ENCODE measurements at regions not wholly inside any gene's neighbourhood (a gene's known extent, or its start where the extent isn't known, plus 50 kb on each side); places are given as distances from the start of the nearest gene placed in this dataset.

GRCh38 chr2:108128249-108128648, 111.5 kb upstream of the SULT1C3 start (continued):
- TF ChIP-seq CTCF (conservative IDR thresholded peaks at IDR 0.05; ENCODE audit: low read depth in 2 of 2) (no peak), JUNB (IDR thresholded peaks at IDR 0.05; ENCODE audit: unreplicated experiment) (no peak), STAT1 (IDR thresholded peaks at IDR 0.05; ENCODE audit: unreplicated experiment) (no peak), POLR2AphosphoS5 (IDR thresholded peaks at IDR 0.05; ENCODE audit: low read depth) (no peak), CREB1 (CRISPR knock-in tag; IDR thresholded peaks at IDR 0.05; ENCODE audit: low read depth) (no peak), REST (IDR thresholded peaks at IDR 0.05; ENCODE audit: unreplicated experiment) (no peak), ETS1 (IDR thresholded peaks at IDR 0.05) (no peak), EZH2phosphoT487 (IDR thresholded peaks at IDR 0.05; ENCODE audit: unreplicated experiment) (no peak), NANOG (IDR thresholded peaks at IDR 0.05; ENCODE audit: borderline replicate concordance) (no peak)

DNA sequence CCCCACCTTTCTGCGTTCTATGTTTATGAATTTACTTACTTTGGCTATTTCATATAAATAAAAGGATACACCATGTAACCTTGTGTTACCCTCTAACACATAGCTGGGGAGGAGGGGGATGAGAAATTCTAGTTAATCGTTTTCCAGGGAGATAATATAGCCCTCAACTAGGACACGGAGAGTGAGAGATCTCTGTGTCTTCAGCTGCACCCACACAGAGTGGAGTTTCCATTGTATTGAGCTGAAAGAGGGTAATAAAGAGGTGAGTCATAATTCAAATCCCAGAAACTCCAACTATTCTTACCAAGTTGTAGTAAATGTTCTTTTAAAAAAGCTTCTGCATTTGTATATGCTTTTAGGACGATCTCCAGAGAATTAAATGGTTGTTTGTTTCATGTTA, 110.1 kb upstream of the SULT1C3 start:
- Histone ChIP-seq H3F3A (replicated peaks; ENCODE audit: low read depth) (no peaks in the 10 kb centered on the region), H3K79me2 (replicated peaks; ENCODE audit: insufficient read depth) (no peaks in the 10 kb centered on the region), H4K20me1 (replicated peaks; ENCODE audit: insufficient read depth) (no peaks in the 10 kb centered on the region), H3K4me2 (peak overlapping the region; percentile 35), H3K36me3 (ENCODE audit: insufficient read depth) (no peaks in the 10 kb centered on the region), H3K27me3 (ENCODE audit: insufficient read depth) (no peaks in the 10 kb centered on the region), H3K4me1 (ENCODE audit: insufficient read depth) (peaks cover 25% of the 10 kb centered on the region), H3K9me2 (ENCODE audit: insufficient read depth) (peaks cover 7% of the 10 kb centered on the region), H2AFZ (0 out of 2 replicates have a peak overlapping the region, but pooled peaks have one; percentile 1), H3K4me3 (peak overlapping the region; percentile 8; the same call in 1 of the 2 replicates), H3K27ac (ENCODE audit: low read depth) (peak overlapping the region; percentile 46; the same call in 1 of the 2 replicates)
- Mint-ChIP-seq H3K27me3 (ENCODE audit: insufficient read depth, low read depth, poor library complexity) (no peaks in the 10 kb centered on the region), H3K4me3 (no peak overlapping the region), H3K36me3 (ENCODE audit: low read depth) (peaks cover 18% of the 10 kb centered on the region; the same call in 2 of the 3 replicates), H3K4me1 (peaks cover 26% of the 10 kb centered on the region), H3K27ac (peak overlapping the region; percentile 50; the same call in 1 of the 2 replicates), H3K9me3 (peaks cover 19% of the 10 kb centered on the region)
- peak; percentile 11 for DNase-seq (ENCODE audit: low spot score)
- ATAC-seq, result peak; percentile 72
- TF ChIP-seq ZNF331 (CRISPR knock-in tag; IDR thresholded peaks at IDR 0.05; ENCODE audit: low read depth) (no peak), REST (IDR thresholded peaks at IDR 0.05; ENCODE audit: unreplicated experiment) (no peak), EZH2phosphoT487 (IDR thresholded peaks at IDR 0.05; ENCODE audit: unreplicated experiment) (no peak), ZNF114 (CRISPR knock-in tag; IDR thresholded peaks at IDR 0.05) (no peak)
